CD4-positive, alpha-beta T cell treated with Interleukin-4 for 1 hour (primary cell): ENCODE measurements at regions not wholly inside any gene's neighbourhood (a gene's known extent, or its start where the extent isn't known, plus 50 kb on each side); places are given as distances from the start of the nearest gene placed in this dataset.
"Not testable (repeated sequence)": the region's sequence is repeated elsewhere in the genome, so short reads cannot be mapped to it uniquely, and the experiment has no call there.

Source experiments
- DNase-seq, 2 donors: peaks; one replicate each; pipeline ENCODE4 v3.0.0-alpha.2; 2020 to 2022

- no peak for DNase-seq
Measured at GRCh38 chr9:26220367-26220766, 542.1 kb upstream of the TUSC1 start.

DNA sequence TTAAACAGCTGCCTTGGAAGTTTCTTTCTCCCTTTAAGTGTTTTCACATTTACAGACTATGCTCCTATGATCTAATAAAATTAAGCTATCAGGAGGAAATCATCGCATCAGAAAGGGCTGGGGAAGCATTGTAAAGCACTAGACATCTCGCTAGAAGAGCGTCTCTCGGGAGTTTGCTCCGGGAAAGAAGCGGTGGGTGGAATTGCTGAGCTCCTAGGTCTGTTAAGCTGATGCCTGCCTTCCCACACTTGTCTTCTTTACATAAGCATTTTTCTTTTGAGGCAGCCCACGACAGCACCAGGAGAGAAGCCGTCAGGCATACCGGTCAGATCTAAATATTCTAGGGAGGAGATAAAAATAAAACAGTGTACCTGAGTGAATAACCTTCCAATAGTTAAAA lies 541.7 kb upstream of the TUSC1 start:
- no peak for DNase-seq

DNA sequence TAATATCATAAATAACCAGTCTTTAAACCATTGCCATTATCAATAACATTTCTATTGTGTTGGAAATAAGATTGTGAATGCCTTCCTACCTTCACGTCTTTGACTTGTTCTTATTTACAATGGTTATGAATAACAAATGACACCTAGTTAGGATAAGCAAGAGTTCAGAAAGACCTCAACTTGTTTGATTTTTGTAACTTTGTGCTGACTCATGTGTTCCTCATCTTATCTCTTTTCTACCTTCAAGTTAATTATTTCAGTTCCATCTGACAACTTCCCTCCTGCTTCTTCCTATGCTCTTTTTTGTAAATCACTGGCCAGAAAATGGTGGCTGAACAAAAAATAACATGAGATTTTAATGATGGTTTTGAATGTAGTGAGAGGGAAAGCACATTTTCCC lies 538.5 kb upstream of the TUSC1 start:
- no peak for DNase-seq

GRCh38 chr9:26214713-26215444 lies 536.6 kb upstream of the TUSC1 start:
- not testable (repeated sequence) for DNase-seq

GRCh38 chr9:26210338-26210851 lies 532.2 kb upstream of the TUSC1 start:
- no peak for DNase-seq

DNA sequence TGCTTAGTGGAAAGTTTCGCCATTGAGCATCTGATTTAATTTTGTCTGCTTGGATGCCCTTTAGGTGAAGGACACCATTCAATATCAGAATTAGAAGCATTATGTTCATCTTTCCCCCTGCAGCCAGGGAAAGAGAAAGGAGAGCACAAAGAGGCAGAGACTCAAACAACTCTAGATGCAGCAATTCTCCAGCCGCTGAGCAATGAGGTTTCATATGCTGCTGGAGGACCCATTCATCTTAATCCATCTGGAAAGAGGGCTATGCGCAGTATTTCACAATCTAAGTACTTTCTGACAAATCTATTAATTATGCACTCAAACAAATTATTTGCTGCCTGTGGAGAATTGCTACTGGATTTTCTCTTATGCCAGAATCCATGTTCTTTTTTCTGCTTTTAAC lies 527.0 kb upstream of the TUSC1 start:
- DNase-seq, result no peak

- no peak for DNase-seq
Measured at GRCh38 chr9:26193237-26193636, 515.0 kb upstream of the TUSC1 start.

DNA sequence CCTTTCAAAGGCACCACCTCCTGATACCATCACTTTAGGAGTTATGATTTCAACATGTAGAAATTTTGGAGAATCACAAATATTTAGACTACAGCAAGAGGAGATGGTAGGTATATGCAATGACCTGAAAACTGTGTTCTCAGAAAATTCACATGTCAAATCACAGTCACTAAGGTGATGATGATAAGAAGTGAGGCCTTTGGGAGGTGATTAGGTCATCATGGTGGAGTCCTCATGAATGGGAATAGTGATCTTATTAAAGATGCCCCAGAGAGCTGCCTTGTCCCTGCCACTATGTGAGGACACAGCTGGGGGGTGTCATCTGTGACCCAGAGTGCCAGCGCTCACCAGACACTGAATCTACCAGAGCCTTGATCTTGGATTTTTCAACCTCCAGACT lies 513.5 kb upstream of the TUSC1 start:
- no peak for DNase-seq

- no peak for DNase-seq
Measured at GRCh38 chr9:26181836-26182235, 503.6 kb upstream of the TUSC1 start.

DNA sequence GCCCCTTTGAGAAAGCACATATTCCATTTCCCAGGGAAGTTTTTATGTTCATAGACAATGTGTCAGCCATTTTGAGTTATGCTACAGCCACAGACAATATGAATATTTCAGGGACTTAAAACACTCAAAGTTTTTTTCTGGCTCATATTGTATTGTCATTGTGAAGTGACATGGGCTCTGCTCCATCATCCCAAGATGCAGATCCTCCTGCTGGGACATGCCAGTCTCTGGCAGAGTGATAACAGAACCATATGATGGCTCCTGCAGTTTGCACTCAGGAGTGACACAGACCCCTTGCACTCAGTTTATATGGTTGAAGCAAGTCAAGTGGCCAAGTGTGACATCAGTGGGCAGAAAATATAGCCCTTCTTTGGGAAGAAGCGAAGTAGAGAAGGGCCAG lies 498.4 kb upstream of the TUSC1 start:
- DNase-seq, result no peak

DNA sequence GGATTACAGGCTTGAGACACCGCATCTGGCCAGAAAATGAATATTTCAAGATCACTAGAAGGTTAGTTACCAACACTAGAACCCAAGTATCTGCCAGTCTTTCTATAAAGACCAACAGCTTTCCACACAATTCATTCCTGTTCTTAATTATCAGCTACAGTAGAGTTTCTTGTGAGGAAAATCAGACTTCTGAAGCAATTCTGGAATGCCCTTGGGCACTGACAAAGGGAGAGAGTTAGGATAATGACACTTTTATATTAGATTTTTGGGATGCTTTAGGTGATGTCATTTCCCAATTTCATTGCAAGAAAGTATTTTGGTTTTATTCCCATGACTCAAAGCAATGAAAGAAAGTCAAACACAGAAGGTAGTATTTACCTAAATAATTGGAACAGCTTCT lies 497.0 kb upstream of the TUSC1 start:
- no peak for DNase-seq

DNA sequence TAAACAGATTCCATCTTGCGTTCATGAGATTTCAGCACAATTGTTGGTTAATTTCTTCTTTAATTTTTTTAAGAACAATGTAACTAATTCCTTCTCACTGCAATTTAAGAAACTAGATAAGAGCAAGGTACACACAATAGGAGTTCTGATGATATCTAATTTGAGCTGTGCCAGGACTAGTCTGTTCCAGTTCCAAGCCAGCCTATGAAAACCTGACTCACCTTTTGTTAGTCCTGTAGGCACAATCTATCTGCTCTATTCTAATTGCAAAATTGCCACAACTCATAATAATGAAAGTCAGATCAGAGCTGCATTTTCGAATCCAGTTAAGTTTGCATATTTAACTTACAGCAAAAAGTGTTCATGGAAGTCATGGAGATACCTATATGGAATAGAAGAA lies 494.1 kb upstream of the TUSC1 start:
- DNase-seq, result no peak

GRCh38 chr9:26171691-26172090 lies 493.4 kb upstream of the TUSC1 start:
- DNase-seq, result no peak

DNA sequence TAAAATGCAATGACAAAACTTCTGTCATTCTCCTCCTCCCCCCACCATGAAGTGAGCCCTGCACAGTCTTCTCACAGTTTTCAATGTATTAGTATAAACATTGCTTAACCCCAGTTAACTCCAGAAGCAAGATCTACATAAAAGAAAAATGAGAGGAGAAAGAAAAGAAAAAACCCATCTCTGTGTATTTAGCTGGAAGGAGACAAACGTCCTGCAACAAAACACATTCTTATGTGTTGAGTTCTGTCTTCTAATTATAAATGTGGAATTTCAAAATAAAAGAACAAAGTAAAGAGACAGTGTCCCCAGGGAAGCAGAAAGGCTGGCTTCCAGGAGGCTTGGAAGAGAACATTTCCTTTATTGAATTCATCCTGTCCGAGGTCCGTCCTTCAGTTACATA lies 491.9 kb upstream of the TUSC1 start:
- DNase-seq, result no peak

GRCh38 chr9:26169708-26170107 lies 491.5 kb upstream of the TUSC1 start:
- DNase-seq, result no peak

- no peak for DNase-seq
Measured at GRCh38 chr9:26166537-26166936, 488.3 kb upstream of the TUSC1 start.

GRCh38 chr9:26165426-26165825 lies 487.2 kb upstream of the TUSC1 start:
- no peak for DNase-seq

DNA sequence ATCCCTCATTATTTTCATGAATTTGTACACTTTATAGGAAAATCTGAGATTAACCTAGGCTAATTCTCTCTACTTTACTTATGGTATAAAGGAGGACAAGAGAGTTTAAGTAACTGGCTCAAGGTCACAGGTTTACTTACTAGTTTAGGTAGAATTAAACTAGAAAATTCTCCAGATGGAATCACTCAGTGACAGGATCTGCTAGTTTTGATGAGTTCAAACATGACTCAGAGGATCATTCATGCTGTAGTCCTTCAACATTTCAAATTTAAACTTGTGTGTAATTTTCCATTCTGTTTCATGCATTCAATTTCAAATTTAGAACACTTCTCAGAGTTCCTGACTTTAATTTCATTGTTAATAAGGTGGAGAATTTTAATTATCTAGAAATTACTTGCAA lies 485.7 kb upstream of the TUSC1 start:
- no peak for DNase-seq

DNA sequence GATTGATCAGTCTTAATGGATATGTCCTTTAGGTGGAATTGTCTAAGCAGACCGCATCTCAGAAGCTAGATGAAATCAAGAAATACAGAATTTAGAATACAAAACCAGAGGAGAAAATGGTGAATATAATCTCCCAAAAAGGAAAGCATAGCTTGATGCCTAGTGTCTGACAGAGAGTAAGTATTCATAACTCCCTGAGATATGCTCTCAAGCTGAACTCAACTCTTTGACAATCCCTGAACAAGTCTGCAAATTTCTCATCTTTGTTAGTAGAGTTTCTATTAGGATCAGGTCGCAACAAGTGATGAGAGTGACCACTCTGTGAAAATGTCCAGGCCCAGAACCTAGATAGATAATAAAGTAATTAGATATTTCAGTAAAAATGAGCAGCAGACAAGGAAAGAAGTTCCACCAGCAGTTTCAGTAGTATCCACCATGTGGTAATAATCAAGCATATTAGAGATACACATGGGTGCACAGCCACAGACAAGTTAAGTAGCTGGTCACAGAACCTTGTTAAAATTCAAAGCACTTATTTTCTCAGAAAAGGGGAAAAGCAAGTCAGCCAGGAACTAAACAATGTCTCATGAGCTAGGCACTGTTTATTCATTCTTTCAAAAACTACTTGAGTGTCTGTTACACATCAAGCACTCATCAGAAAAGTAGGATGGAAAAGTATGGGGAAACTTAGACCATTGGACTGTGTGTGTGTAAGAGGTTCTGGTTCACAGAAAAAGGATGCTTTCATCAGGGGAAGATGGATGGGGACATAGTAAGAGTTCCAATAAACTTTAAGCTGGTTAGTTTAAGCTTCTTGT lies 481.5 kb upstream of the TUSC1 start:
- DNase-seq, result no peak

GRCh38 chr9:26158631-26159150 lies 480.4 kb upstream of the TUSC1 start:
- DNase-seq, result no peak

DNA sequence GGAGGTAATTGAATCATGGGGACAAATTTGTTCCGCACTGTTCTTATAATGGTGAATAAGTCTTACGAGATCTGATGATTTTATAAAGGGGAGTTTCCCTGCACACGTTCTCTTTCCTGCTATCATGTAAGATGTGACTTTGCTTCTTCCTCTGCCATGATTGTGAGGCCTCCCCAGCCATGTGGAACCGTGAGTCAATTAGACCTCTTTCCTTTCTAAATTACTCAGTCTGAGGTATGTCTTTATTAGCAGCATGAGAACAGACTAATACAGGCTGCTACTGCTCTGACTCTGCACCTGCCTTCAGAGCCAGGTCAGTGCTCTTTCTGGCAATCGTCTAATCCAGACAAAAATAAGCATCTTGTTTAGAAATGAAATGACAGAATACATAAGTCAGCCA lies 479.2 kb upstream of the TUSC1 start:
- no peak for DNase-seq

- no peak for DNase-seq
Measured at GRCh38 chr9:26152350-26152749, 474.1 kb upstream of the TUSC1 start.

- no peak for DNase-seq
Measured at GRCh38 chr9:26148128-26148527, 469.9 kb upstream of the TUSC1 start.

GRCh38 chr9:26145938-26146337 lies 467.7 kb upstream of the TUSC1 start:
- DNase-seq, result no peak
